Spinal cord (tissue), 9 donors: ENCODE measurements at regions not wholly inside any gene's neighbourhood (a gene's known extent, or its start where the extent isn't known, plus 50 kb on each side); places are given as distances from the start of the nearest gene placed in this dataset.
"Not testable (repeated sequence)": the region's sequence is repeated elsewhere in the genome, so short reads cannot be mapped to it uniquely, and the experiment has no call there.

Experiments
- DNase-seq, 6 donors: peaks; one replicate each; pipeline versions ENCODE4 v3.0.0 to v3.0.0-alpha.2; 2013 to 2015; ENCODE audit warnings: low spot score in 6 of 6, low read depth in 4 of 6
- H3K27ac ChIP-seq: one replicate; pipeline ENCODE4 v1.5.1; 2013; ENCODE audit warnings: low read depth, low read length, control low read depth
- H3K27me3 ChIP-seq: one replicate; pipeline ENCODE4 v1.6.1; 2013; ENCODE audit warnings: low read length; ENCODE audit not compliant: control insufficient read depth, insufficient read depth
- H3K36me3 ChIP-seq: one replicate; pipeline ENCODE4 v1.6.1; 2013; ENCODE audit warnings: low read length; ENCODE audit not compliant: control insufficient read depth, insufficient read depth
- H3K4me1 ChIP-seq: one replicate; pipeline ENCODE4 v1.6.1; 2013; ENCODE audit warnings: low read length; ENCODE audit not compliant: control insufficient read depth, insufficient read depth
- H3K4me3 ChIP-seq: one replicate; pipeline ENCODE4 v1.5.1; 2013; ENCODE audit warnings: low read depth, low read length, control low read depth
- H3K9me3 ChIP-seq: one replicate; pipeline ENCODE4 v1.6.1; 2013; ENCODE audit warnings: low read length; ENCODE audit not compliant: control insufficient read depth, insufficient read depth
- WGBS: methylation state at CpG from one replicate; pipeline ENCODE4 v1.1.5; 2013; ENCODE audit warnings: missing lambda C conversion rate; ENCODE audit not compliant: insufficient coverage; 5-methylcytosine and 5-hydroxymethylcytosine counted together
- donor health status: healthy.

DNA sequence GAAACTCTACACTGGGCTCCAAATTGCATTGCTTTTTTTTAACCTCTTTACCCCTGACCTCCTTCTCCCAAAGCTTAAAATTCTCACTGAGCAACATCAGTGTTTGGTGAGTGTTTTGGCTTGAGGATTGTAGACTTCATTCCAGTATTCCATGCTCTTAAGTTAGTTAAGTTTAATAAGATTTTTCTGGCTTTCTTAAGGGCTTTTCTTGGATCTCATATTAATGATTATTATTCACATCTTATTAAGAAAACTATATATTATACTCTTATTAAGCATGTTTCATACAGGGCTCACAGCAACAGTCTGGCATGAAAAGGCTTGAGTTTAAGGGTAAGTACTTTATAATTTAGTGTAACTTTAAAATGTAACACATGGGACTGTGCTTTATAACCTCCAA, 141.8 kb downstream of the DISP1 start:
- Histone ChIP-seq H3K4me3 (no peak overlapping the region), H3K9me3 (no peaks in the 10 kb centered on the region), H3K4me1 (no peaks in the 10 kb centered on the region), H3K27me3 (no peaks in the 10 kb centered on the region), H3K36me3 (no peaks in the 10 kb centered on the region), H3K27ac (no peak overlapping the region)
- DNase-seq: no peak

DNA sequence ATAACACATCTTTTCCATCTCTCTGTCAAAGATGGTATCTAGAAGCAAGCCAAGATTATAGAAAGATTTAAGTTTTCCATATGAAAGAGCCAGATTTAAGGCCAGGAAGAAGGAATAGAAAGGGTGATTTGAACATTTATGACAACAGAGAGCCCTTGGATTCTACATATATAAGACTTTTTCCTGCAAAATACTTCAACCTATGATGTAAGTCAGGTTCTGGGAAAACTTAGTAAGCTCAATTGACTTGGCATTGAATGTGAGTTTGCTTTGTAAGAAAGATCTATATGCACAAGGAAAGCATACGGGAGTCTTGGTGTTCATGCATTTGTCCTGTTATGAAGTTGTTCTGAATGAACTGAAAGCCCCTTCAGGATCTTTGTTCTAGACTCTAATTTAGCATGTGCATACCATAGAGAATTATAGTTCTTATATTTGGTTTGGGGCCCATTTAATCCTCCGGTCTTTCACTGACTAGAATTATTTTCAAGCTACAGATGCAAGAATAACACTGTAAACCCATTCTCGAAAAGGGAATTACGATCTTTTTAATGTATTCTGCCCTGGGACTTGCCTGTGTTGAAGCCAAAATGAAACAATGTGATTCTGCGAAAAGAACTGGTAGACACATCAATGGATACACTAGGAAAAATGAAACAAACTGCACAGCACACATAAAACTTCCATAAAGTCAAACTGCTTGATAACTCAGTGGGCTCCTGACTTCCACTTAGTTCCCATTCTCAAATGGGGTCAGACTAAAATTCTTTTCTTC, 152.8 kb downstream of the DISP1 start:
- Histone ChIP-seq H3K36me3 (no peaks in the 10 kb centered on the region), H3K4me1 (no peaks in the 10 kb centered on the region), H3K9me3 (no peaks in the 10 kb centered on the region), H3K27me3 (no peaks in the 10 kb centered on the region), H3K27ac (no peak overlapping the region), H3K4me3 (no peak overlapping the region)
- no peak for DNase-seq
- whole genome bisulfite sequencing: 89% methylated on average over 3 of the region's 5 CpGs

DNA sequence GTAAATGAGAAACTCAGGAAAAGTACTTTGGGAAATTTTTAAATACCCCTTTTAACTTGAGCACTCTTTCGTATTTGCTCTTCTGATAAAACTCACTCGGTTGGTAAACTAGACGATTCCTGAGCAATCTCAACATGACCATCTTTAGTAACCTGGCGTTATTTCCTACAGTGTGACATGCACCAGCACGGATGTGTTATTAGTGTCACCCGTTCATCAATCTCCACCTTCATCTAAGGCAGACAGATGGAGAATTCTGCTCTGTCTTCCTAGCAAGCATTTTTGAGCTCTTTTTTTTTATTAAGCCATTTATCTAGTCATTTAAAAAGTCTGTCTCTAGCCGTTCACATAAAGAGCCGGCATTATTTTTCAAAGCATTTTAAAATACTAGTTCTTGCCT, 155.2 kb downstream of the DISP1 start:
- Histone ChIP-seq H3K4me3 (no peak overlapping the region), H3K4me1 (no peaks in the 10 kb centered on the region), H3K9me3 (no peaks in the 10 kb centered on the region), H3K27me3 (no peaks in the 10 kb centered on the region), H3K27ac (peak overlapping the region; percentile 41), H3K36me3 (no peaks in the 10 kb centered on the region)
- DNase-seq: peak in 1 of 6 donors; percentile 38
- 36% methylated on average over 4 of the region's 8 CpGs for WGBS

DNA sequence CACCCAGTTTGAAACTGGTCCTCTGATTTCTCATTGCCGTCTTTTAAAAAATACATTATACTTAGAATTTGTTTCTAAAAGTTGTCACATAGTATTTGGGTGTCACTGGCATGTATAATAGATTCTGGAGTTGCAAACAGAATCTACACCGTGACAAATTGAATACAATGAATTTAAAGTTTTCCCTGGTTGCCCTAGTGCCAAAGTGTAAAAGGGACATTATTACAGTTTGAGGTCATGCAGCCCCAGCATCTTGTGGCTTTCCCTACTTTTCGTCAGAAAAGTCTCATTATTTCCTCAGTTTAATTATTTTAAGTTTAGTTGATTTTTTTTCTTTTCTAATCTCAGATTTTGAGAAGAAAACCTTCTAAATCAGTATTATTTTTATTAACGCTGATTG, 155.9 kb downstream of the DISP1 start:
- H3K27ac ChIP-seq: peak overlapping the region; percentile 41
- DNase-seq: peak in 1 of 6 donors; percentile 24
- H3K4me3 ChIP-seq: no peak overlapping the region
- H3K4me1 ChIP-seq: no peaks in the 10 kb centered on the region
- H3K9me3 ChIP-seq: no peaks in the 10 kb centered on the region
- H3K27me3 ChIP-seq: no peaks in the 10 kb centered on the region
- H3K36me3 ChIP-seq: no peaks in the 10 kb centered on the region
- no CpG with 5 or more reads among the region's 4 CpGs for WGBS

DNA sequence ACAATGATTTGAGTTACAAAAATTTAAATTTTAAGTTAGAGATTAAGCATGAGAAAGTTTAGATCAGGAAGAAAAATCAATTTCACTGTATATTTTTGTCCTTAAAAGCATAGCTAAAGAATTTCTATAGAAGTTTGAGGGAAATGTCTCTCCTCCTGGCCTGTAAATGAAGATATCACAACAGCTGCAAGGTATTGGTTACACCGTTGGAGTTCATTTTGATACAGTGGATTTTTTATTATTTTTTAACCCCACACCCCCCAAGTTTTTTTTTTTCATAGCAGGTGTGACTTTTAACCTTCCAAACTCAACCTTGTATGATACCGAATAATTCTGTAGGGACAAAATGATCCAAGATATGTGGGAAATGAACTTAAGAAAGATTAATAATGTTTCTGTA, 156.3 kb downstream of the DISP1 start:
- H3K36me3 ChIP-seq: no peaks in the 10 kb centered on the region
- no peaks in the 10 kb centered on the region for H3K27me3 ChIP-seq
- peak overlapping the region; percentile 41 for H3K27ac ChIP-seq
- no peak overlapping the region for H3K4me3 ChIP-seq
- no peaks in the 10 kb centered on the region for H3K4me1 ChIP-seq
- no peaks in the 10 kb centered on the region for H3K9me3 ChIP-seq
- WGBS: no CpG with 5 or more reads among the region's 2 CpGs
- no peak for DNase-seq

DNA sequence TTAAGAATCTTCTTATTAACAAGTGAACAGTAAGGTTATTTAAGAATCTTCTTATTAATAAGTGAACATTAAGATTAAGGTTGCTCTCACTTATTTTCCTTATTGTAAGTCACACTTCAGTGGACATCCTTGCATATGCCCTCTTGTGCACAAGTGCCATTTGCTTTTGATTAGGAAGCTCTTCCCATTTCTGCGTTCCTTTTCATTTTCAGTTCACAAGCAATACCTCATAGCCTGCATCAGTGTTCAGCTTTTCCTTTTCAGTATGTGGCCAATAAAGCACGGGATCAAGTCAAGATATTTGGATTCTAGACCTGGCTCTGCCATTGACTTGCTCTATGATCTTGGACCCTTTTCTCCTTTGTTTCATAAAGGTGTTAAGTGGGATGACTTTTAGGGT, 158.7 kb downstream of the DISP1 start:
- H3K4me3 ChIP-seq: no peak overlapping the region
- no peaks in the 10 kb centered on the region for H3K36me3 ChIP-seq
- 65% methylated on average over 2 of the region's 2 CpGs for WGBS
- H3K27me3 ChIP-seq: no peaks in the 10 kb centered on the region
- DNase-seq: no peak
- H3K9me3 ChIP-seq: no peaks in the 10 kb centered on the region
- no peak overlapping the region for H3K27ac ChIP-seq
- H3K4me1 ChIP-seq: no peaks in the 10 kb centered on the region

DNA sequence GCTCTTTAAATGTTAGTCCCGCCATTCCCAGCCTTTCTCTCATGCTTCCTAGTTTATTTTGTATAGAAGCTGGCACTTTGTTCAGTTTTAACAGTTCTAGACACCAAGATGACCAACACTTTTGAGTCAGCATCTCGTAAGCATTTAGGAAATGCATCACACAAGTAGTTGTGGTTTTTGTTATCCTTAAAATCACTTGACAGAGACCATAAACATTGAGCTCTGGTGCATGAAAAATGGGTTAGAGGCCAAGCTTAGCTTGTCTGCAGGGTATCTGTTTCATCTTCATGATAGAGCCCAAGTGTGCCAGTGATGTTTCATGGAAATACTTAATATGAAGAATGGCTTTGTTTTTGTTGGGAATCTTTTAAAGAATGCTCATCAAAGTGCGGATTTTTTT, 159.7 kb downstream of the DISP1 start:
- Histone ChIP-seq H3K27me3 (no peaks in the 10 kb centered on the region), H3K36me3 (no peaks in the 10 kb centered on the region), H3K4me1 (no peaks in the 10 kb centered on the region), H3K27ac (no peak overlapping the region), H3K9me3 (no peaks in the 10 kb centered on the region), H3K4me3 (no peak overlapping the region)
- WGBS: no CpG with 5 or more reads among the region's 3 CpGs
- DNase-seq: no peak

DNA sequence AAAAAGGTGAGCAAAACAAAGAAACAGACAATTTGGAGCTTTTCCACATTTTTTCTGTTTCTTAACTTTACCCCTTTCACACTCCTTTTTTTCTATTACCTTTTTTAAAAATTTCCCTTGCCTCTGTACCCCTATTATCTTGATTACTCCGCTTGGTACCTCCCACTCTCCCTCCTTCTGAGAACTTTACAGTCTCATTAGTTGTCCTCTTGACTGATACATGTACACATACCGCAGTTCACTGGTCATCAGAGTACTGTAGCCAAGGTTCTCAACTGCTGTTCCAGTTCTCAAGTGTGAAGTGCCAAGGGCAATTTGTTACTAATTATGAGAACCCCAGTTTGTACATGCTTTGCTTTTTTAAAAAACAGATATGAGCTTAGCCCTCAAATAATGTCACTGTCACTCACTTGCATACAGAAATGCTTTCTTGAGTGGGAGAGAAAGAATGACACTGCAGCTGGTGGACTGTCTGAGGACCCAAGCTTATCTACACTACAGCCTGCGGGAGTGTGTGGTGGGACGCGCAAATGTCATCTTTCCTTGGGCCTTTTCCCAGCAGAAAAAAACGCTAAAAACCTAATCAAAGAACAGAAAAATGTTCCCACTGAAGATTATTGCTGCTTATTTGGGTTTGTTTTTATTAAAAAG, 160.8 kb downstream of the DISP1 start:
- H3K4me3 ChIP-seq: no peak overlapping the region
- no peaks in the 10 kb centered on the region for H3K36me3 ChIP-seq
- no peaks in the 10 kb centered on the region for H3K9me3 ChIP-seq
- H3K27ac ChIP-seq: no peak overlapping the region
- no peaks in the 10 kb centered on the region for H3K27me3 ChIP-seq
- no peak for DNase-seq
- 91% methylated on average over 1 of the region's 6 CpGs for WGBS
- H3K4me1 ChIP-seq: no peaks in the 10 kb centered on the region

DNA sequence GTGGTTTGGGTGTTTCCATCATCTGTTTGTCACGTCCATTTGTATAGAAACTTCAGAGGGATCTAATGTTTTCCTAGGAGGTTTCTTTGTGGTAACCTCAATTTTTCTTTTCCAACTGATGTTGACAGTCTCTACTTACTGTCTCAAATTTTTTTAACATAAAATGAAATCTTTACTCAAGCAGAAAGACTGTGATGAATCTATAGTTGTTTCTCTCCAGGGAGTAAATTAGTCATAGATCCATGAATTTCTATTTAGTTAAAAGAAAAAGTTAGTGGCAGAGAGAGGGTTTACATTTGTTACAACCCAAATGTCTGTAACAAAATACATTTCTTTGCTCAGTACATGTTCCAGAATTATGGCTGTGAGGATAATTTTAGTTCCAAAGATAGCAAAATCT, 161.6 kb downstream of the DISP1 start:
- no peaks in the 10 kb centered on the region for H3K4me1 ChIP-seq
- no peaks in the 10 kb centered on the region for H3K36me3 ChIP-seq
- H3K9me3 ChIP-seq: no peaks in the 10 kb centered on the region
- no peak for DNase-seq
- no peak overlapping the region for H3K27ac ChIP-seq
- WGBS: no CpG with 5 or more reads among the region's 1 CpG
- no peaks in the 10 kb centered on the region for H3K27me3 ChIP-seq
- no peak overlapping the region for H3K4me3 ChIP-seq

DNA sequence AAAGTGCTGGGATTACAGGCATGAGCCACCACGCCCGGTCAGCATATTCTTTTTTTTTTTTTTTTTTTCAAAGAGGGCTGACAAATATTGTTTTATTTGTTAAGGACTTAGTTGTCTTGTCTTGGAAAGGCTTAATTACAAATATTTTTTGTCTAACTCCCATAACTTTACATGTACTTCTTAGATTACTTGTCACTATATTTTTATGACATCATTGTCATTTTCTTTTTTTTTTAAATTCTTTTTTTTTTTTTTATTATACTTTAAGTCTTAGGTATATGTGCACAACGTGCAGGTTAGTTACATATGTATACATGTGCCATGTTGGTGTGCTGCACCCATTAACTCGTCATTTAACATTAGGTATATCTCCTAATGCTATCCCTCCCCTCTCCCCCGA, 162.5 kb downstream of the DISP1 start:
- H3K9me3 ChIP-seq, H3K36me3 ChIP-seq, H3K4me3 ChIP-seq, H3K27ac ChIP-seq, DNase-seq, H3K27me3 ChIP-seq, H3K4me1 ChIP-seq: not testable (repeated sequence)
- no CpG with 5 or more reads among the region's 5 CpGs for WGBS
